ENCODE measurements at regions not wholly inside any gene's neighbourhood (a gene's known extent, or its start where the extent isn't known, plus 50 kb on each side); places are given as distances from the start of the nearest gene placed in this dataset.

DNA sequence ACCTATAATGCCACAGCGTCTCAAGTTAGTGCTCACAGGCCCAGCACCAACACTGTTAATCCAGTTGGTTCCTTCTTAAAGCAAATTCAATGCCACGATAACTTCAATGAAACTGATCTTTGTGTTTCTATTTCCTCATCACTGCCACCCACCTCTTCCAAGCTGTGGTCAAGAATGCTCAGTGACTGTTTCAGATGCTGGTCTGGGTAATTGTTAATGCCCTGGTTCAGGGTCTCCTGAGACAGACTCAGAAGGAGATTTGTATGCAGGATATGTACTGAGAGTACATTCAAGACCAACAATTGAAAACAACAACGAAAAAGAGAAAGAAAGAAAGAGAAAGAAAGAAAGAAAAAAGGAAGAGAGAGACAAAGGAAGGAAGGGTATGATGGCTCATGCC, 505.3 kb downstream of the TLE4 start:
- H3K4me1 ChIP-seq: no peaks in the 10 kb centered on the region
- H3K36me3 ChIP-seq: no peaks in the 10 kb centered on the region
- TF ChIP-seq, protein P1, sequence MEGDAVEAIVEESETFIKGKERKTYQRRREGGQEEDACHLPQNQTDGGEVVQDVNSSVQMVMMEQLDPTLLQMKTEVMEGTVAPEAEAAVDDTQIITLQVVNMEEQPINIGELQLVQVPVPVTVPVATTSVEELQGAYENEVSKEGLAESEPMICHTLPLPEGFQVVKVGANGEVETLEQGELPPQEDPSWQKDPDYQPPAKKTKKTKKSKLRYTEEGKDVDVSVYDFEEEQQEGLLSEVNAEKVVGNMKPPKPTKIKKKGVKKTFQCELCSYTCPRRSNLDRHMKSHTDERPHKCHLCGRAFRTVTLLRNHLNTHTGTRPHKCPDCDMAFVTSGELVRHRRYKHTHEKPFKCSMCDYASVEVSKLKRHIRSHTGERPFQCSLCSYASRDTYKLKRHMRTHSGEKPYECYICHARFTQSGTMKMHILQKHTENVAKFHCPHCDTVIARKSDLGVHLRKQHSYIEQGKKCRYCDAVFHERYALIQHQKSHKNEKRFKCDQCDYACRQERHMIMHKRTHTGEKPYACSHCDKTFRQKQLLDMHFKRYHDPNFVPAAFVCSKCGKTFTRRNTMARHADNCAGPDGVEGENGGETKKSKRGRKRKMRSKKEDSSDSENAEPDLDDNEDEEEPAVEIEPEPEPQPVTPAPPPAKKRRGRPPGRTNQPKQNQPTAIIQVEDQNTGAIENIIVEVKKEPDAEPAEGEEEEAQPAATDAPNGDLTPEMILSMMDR (IDR thresholded peaks at IDR 0.05): no peak
- TF ChIP-seq POLR2A (IDR thresholded peaks at IDR 0.05) (no peak), POLR2AphosphoS5 (IDR thresholded peaks at IDR 0.05) (no peak), EP300 (IDR thresholded peaks at IDR 0.05; ENCODE audit: low read depth) (no peak)
- in situ Hi-C loops (cut with MboI; ENCODE audit: low pct_ligation_motif_present in 1 of 4, low pct_unique_long_range_greater_than_20kb in 1 of 4, low sequenced_read_pairs in 3 of 4) (no loop called here), intact Hi-C loops (cut with DNase I; ENCODE audit: low total_unique reads) (no loop called here)
- WGBS, 2 donors (ENCODE audit: low coverage in 1 of 2): 60 to 82% methylated on average over 1 to 3 of the region's 3 CpGs
- H3K27ac ChIP-seq: no peak overlapping the region
- peaks cover 0 to 4% of the 10 kb centered on the region in 2 donors for H3K9me3 ChIP-seq
- no peak for DNase-seq
- no peaks in the 10 kb centered on the region for H3K27me3 ChIP-seq
- no peak overlapping the region for H3K4me3 ChIP-seq

DNA sequence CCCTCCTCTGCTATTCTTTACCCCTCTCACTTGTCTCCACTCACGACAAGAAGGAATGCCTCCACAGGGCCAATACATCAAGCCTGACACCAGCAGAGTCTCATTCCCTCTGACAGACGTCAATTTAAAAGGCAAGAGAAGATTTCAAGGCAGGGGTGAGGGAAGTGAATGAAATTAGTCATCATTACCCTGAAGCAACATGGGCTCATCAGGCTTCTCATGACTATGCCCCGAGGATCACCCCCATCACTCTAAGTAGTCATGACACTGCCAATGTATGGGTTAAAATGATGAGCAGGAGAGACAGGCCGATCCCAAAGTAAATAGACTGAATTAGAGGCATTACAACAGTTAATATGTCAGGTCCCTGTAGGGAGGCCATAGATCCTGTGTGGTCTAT, 504.4 kb downstream of the TLE4 start:
- Histone ChIP-seq H3K4me3 (no peak overlapping the region), H3K9me3 (peaks cover 0 to 3% of the 10 kb centered on the region in 2 donors), H3K27ac (no peak overlapping the region), H3K27me3 (no peaks in the 10 kb centered on the region), H3K36me3 (no peaks in the 10 kb centered on the region), H3K4me1 (no peaks in the 10 kb centered on the region)
- in situ Hi-C loops (cut with MboI; ENCODE audit: low pct_ligation_motif_present in 1 of 4, low pct_unique_long_range_greater_than_20kb in 1 of 4, low sequenced_read_pairs in 3 of 4): no loop called here
- DNase-seq: no peak
- intact Hi-C loops (cut with DNase I; ENCODE audit: low total_unique reads): no loop called here
- WGBS, 2 donors (ENCODE audit: low coverage in 1 of 2): 70 to 71% methylated on average over 3 to 4 of the region's 4 CpGs
- TF ChIP-seq, protein P1 (IDR thresholded peaks at IDR 0.05): no peak
- TF ChIP-seq EP300 (IDR thresholded peaks at IDR 0.05; ENCODE audit: low read depth) (no peak), POLR2A (IDR thresholded peaks at IDR 0.05) (no peak), POLR2AphosphoS5 (IDR thresholded peaks at IDR 0.05) (no peak)

DNA sequence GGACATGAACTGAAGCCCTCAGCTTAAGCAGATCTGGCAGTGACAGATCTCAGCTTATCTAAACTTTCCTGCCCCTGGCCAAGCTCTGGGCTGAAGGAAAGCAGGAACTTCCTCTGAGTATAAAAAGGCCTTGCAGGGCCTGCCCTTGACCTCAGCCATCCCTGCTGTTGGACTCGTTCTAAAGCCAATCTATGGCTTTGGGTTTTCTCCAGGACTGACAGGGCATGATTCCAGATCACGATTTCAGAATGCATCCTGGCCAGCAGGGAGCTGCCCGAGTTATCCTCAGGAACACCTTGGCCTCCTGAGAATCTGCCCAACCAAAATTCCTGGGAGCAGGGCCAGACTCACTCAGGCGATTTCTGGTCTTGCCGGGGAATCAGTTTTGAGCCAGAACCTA, 502.7 kb downstream of the TLE4 start:
- intact Hi-C loops (cut with DNase I; ENCODE audit: low total_unique reads) (no loop called here), in situ Hi-C loops (cut with MboI; ENCODE audit: low pct_ligation_motif_present in 1 of 4, low pct_unique_long_range_greater_than_20kb in 1 of 4, low sequenced_read_pairs in 3 of 4) (no loop called here)
- Histone ChIP-seq H3K27me3 (no peaks in the 10 kb centered on the region), H3K27ac (no peak overlapping the region), H3K4me1 (no peaks in the 10 kb centered on the region), H3K36me3 (no peaks in the 10 kb centered on the region), H3K4me3 (no peak overlapping the region), H3K9me3 (no peaks in the 10 kb centered on the region)
- TF ChIP-seq EP300 (IDR thresholded peaks at IDR 0.05; ENCODE audit: low read depth) (no peak), POLR2AphosphoS5 (IDR thresholded peaks at IDR 0.05) (no peak), POLR2A (IDR thresholded peaks at IDR 0.05) (no peak)
- TF ChIP-seq, protein P1 (IDR thresholded peaks at IDR 0.05): no peak
- 75 to 80% methylated on average over 1 to 5 of the region's 5 CpGs for WGBS, 2 donors (ENCODE audit: low coverage in 1 of 2)
- no peak for DNase-seq

DNA sequence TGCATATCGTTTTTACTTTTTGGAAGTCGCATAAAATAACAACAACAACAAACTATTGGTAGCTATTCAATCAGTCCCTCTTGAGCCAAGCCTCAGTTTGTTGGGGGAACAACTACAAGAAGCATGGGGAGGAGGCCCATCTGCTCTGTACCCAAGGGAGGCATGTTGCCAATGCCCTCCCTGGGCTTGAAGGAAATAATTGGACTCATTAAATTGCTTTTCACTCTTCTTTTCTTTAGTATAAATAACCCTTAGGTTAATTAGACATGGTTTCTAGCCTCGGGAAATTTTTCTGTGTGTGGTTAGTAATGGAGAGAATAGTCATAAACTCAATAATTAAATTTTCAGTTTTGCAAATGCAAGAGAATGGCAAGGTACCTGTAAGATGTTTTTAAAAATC, 500.7 kb downstream of the TLE4 start:
- WGBS, 2 donors (ENCODE audit: low coverage in 1 of 2): 92 to 95% methylated on average over 3 of the region's 3 CpGs
- intact Hi-C loops (cut with DNase I; ENCODE audit: low total_unique reads): no loop called here

More for the DNA sequence above, 500.7 kb downstream of the TLE4 start:
- H3K27me3 ChIP-seq: no peaks in the 10 kb centered on the region
- no peaks in the 10 kb centered on the region for H3K9me3 ChIP-seq
- no peak for DNase-seq
- H3K4me1 ChIP-seq: no peaks in the 10 kb centered on the region
- TF ChIP-seq POLR2AphosphoS5 (IDR thresholded peaks at IDR 0.05) (no peak), EP300 (IDR thresholded peaks at IDR 0.05; ENCODE audit: low read depth) (no peak), POLR2A (IDR thresholded peaks at IDR 0.05) (no peak)
- TF ChIP-seq, protein P1 (IDR thresholded peaks at IDR 0.05): no peak
- H3K36me3 ChIP-seq: no peaks in the 10 kb centered on the region
- H3K4me3 ChIP-seq: no peak overlapping the region
- no peak overlapping the region for H3K27ac ChIP-seq
- in situ Hi-C loops (cut with MboI; ENCODE audit: low pct_ligation_motif_present in 1 of 4, low pct_unique_long_range_greater_than_20kb in 1 of 4, low sequenced_read_pairs in 3 of 4): no loop called here

All from transverse colon (tissue), 4 donors.